ENCODE measurements at regions not wholly inside any gene's neighbourhood (a gene's known extent, or its start where the extent isn't known, plus 50 kb on each side); places are given as distances from the start of the nearest gene placed in this dataset.

DNA sequence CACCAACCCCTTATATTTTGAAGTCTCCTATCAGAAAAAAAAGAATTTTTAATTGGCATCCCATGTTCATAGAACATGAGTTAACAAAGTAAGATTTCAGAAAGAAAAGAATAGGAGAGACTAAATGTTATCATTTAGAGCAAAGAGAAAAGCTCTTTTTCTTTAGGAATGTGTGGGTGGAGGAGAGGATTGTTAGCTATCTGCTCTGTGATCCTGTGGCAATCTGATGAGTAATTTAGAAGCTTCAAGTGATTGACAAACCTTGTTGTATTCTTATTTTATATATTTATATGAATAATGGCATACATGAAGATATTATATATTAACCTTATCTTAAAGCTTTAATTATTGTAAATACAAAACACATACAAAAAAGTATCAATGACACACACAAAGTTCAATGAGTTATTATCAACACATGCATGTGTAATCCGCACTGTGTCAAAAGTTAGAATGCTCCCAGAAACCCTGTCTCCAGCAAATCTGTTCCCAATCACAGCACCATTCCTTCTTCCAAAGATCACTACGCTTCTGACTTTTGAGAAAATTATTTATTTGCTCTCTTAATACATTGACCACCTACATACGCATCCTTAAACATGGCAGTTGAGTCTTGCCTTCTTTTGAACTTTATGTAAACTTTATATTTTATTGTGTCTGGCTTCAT is 907.4 kb downstream of the MCTP2 start:
- intact Hi-C loops (cut with DNase I; ENCODE audit: low total_unique reads): no loop called here
- DNase-seq: no peak
- H3K27me3 ChIP-seq: no peaks in the 10 kb centered on the region
- no peak overlapping the region for H3K27ac ChIP-seq
- H3K9me3 ChIP-seq: no peaks in the 10 kb centered on the region
- H3K4me1 ChIP-seq: peaks cover 0 to 7% of the 10 kb centered on the region in 2 donors
- TF ChIP-seq POLR2A (IDR thresholded peaks at IDR 0.05): no peak
- TF ChIP-seq CTCF (IDR thresholded peaks at IDR 0.05): no peak
- no peaks in the 10 kb centered on the region for H3K36me3 ChIP-seq
- H3K4me3 ChIP-seq: no peak overlapping the region

DNA sequence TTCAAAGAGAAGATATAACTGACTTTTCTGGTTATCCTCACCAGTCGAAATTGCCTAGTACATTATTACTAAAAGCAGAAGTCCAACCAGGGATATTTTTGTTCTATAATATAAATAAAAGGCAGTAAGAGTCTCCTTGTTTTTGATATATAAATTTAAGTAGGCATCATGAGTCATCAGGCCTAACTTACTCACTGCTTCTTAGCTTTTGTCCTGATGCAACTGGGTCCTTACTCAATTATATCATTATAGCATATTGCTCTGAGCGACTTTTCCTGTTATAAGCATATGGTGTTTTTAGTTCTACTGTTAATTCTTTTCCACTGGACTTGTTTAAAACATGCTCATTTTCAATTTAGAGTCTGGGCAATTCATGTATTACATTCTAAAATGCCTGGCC is 910.1 kb downstream of the MCTP2 start:
- H3K4me1 ChIP-seq: no peaks in the 10 kb centered on the region
- H3K9me3 ChIP-seq: no peaks in the 10 kb centered on the region
- intact Hi-C loops (cut with DNase I; ENCODE audit: low total_unique reads): no loop called here
- no peaks in the 10 kb centered on the region for H3K27me3 ChIP-seq
- no peaks in the 10 kb centered on the region for H3K36me3 ChIP-seq
- H3K4me3 ChIP-seq: no peak overlapping the region
- TF ChIP-seq CTCF (IDR thresholded peaks at IDR 0.05) (no peak), POLR2A (IDR thresholded peaks at IDR 0.05) (no peak)
- no peak overlapping the region for H3K27ac ChIP-seq
- DNase-seq: no peak

GRCh38 chr15:95142531-95142930 is 911.2 kb downstream of the MCTP2 start:
- Histone ChIP-seq H3K9me3 (no peaks in the 10 kb centered on the region), H3K27me3 (no peaks in the 10 kb centered on the region), H3K4me3 (no peak overlapping the region), H3K36me3 (no peaks in the 10 kb centered on the region), H3K27ac (no peak overlapping the region), H3K4me1 (no peaks in the 10 kb centered on the region)
- intact Hi-C loops (cut with DNase I; ENCODE audit: low total_unique reads): no loop called here
- no peak for DNase-seq
- TF ChIP-seq POLR2A (IDR thresholded peaks at IDR 0.05) (no peak), CTCF (IDR thresholded peaks at IDR 0.05) (no peak)

- intact Hi-C loops (cut with DNase I; ENCODE audit: low total_unique reads): no loop called here
- Histone ChIP-seq H3K27me3 (no peaks in the 10 kb centered on the region), H3K27ac (no peak overlapping the region), H3K4me3 (no peak overlapping the region), H3K9me3 (no peaks in the 10 kb centered on the region), H3K4me1 (no peaks in the 10 kb centered on the region), H3K36me3 (no peaks in the 10 kb centered on the region)
- no peak for TF ChIP-seq POLR2A (IDR thresholded peaks at IDR 0.05)
- no peak for TF ChIP-seq CTCF (IDR thresholded peaks at IDR 0.05)
- DNase-seq: no peak
Observed at GRCh38 chr15:95146481-95146880, 915.1 kb downstream of the MCTP2 start.

DNA sequence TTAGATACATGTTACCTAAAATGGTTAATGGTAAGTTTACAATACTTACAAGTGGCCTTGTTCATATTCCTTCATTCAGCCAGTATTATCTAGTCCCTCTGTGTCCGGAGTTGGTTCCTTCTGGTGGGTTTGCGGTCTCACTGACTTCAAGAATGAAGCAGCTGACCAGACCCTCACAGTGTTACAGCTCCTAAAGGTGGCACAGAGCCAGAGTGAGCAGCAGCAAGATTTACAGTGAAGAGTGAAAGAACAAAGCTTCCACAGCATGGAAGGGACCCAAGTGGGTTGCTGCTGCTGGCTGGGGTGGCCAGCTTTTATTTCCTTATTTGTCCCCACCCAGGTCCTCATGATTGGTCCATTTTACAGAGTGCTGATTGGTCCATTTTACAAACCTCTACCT is 916.8 kb downstream of the MCTP2 start:
- Histone ChIP-seq H3K4me1 (no peaks in the 10 kb centered on the region), H3K4me3 (no peak overlapping the region), H3K9me3 (no peaks in the 10 kb centered on the region), H3K27me3 (no peaks in the 10 kb centered on the region), H3K36me3 (no peaks in the 10 kb centered on the region), H3K27ac (no peak overlapping the region)
- TF ChIP-seq POLR2A (IDR thresholded peaks at IDR 0.05): no peak
- TF ChIP-seq CTCF (IDR thresholded peaks at IDR 0.05): no peak
- DNase-seq: no peak
- intact Hi-C loops (cut with DNase I; ENCODE audit: low total_unique reads): no loop called here

All from uterus (tissue), 3 donors.